Neural progenitor cell (in vitro differentiated cells): ENCODE measurements at regions not wholly inside any gene's neighbourhood (a gene's known extent, or its start where the extent isn't known, plus 50 kb on each side); places are given as distances from the start of the nearest gene placed in this dataset.

Source experiments
- CTCF ChIP-seq: fragments of 200-600 bp; sonication (generic); IDR thresholded peaks from 2 replicates; pipeline ENCODE4 v1.5.1; 2017; ENCODE audit warnings: antibody characterized with exemption, mild to moderate bottlenecking
- EZH2 ChIP-seq: fragments of 200-600 bp; sonication (generic); IDR thresholded peaks from 2 replicates; pipeline ENCODE4 v1.6.1; 2017; ENCODE audit warnings: antibody characterized with exemption, mild to moderate bottlenecking, moderate library complexity
- EZH2phosphoT487 ChIP-seq: fragments of 200-600 bp; sonication (generic); IDR thresholded peaks from 2 replicates; pipeline ENCODE4 v1.6.1; 2017; ENCODE audit warnings: antibody characterized with exemption

- TF ChIP-seq CTCF (no peak), EZH2 (no peak), EZH2phosphoT487 (no peak)
These were observed 67.2 kb upstream of the PHLPP1 start for GRCh38 chr18:62648045-62648678.
